Right atrium auricular region (tissue), 2 donors: ENCODE measurements at regions not wholly inside any gene's neighbourhood (a gene's known extent, or its start where the extent isn't known, plus 50 kb on each side); places are given as distances from the start of the nearest gene placed in this dataset.

ENCODE experiments used
- DNase-seq: peaks from one replicate; pipeline ENCODE4 v3.0.0-alpha.2; 2019; ENCODE audit warnings: low spot score
- H3K27ac ChIP-seq, 2 donors: fragments of 200-600 bp; sonication (generic); 1 replicate in 1 of 2; 2 replicates in 1 of 2; pipeline ENCODE4 v1.5.1; 2016 to 2019
- H3K27me3 ChIP-seq, 2 donors: fragments of 200-600 bp; sonication (generic); one replicate each; pipeline versions ENCODE4 v1.5.1 to v1.6.0; 2017 to 2019
- H3K36me3 ChIP-seq: fragments of 200-600 bp; sonication (generic); one replicate; pipeline ENCODE4 v1.5.1; 2016
- H3K4me1 ChIP-seq, 2 donors: fragments of 200-600 bp; sonication (generic); one replicate each; pipeline versions ENCODE4 v1.5.1 to v1.6.0; 2017 to 2019
- H3K4me3 ChIP-seq, 2 donors: fragments of 200-600 bp; sonication (generic); 1 replicate in 1 of 2; 2 replicates in 1 of 2; pipeline ENCODE4 v1.5.1; 2017 to 2019; ENCODE audit warnings: mild to moderate bottlenecking in 1 of 2, moderate library complexity in 1 of 2
- H3K9me3 ChIP-seq, 2 donors: fragments of 200-600 bp; sonication (generic); one replicate each; pipeline ENCODE4 v1.5.1; 2019
- TF ChIP-seq, protein P1 (sequence below), 2 donors: fragments of 200-600 bp; sonication (generic); IDR thresholded peaks; one replicate each; pipeline ENCODE4 v1.5.1; 2019; ENCODE audit warnings: antibody characterized with exemption in 2 of 2

- Histone ChIP-seq H3K9me3 (no peaks in the 10 kb centered on the region), H3K4me1 (no peaks in the 10 kb centered on the region), H3K4me3 (no peak overlapping the region), H3K36me3 (no peaks in the 10 kb centered on the region), H3K27ac (no peak overlapping the region), H3K27me3 (no peaks in the 10 kb centered on the region)
- TF ChIP-seq, protein P1, sequence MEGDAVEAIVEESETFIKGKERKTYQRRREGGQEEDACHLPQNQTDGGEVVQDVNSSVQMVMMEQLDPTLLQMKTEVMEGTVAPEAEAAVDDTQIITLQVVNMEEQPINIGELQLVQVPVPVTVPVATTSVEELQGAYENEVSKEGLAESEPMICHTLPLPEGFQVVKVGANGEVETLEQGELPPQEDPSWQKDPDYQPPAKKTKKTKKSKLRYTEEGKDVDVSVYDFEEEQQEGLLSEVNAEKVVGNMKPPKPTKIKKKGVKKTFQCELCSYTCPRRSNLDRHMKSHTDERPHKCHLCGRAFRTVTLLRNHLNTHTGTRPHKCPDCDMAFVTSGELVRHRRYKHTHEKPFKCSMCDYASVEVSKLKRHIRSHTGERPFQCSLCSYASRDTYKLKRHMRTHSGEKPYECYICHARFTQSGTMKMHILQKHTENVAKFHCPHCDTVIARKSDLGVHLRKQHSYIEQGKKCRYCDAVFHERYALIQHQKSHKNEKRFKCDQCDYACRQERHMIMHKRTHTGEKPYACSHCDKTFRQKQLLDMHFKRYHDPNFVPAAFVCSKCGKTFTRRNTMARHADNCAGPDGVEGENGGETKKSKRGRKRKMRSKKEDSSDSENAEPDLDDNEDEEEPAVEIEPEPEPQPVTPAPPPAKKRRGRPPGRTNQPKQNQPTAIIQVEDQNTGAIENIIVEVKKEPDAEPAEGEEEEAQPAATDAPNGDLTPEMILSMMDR (IDR thresholded peaks at IDR 0.05) = no peak
- no peak for DNase-seq
These were observed 236.1 kb downstream of the NXPE2 start for GRCh38 chr11:114914231-114915005.

GRCh38 chr11:114915871-114916805 is 237.8 kb downstream of the NXPE2 start:
- H3K27me3 ChIP-seq = no peaks in the 10 kb centered on the region
- H3K27ac ChIP-seq = no peak overlapping the region
- no peak overlapping the region for H3K4me3 ChIP-seq
- H3K4me1 ChIP-seq = no peaks in the 10 kb centered on the region
- H3K36me3 ChIP-seq = no peaks in the 10 kb centered on the region
- TF ChIP-seq, protein P1 (IDR thresholded peaks at IDR 0.05) = no peak
- H3K9me3 ChIP-seq = no peaks in the 10 kb centered on the region
- no peak for DNase-seq

DNA sequence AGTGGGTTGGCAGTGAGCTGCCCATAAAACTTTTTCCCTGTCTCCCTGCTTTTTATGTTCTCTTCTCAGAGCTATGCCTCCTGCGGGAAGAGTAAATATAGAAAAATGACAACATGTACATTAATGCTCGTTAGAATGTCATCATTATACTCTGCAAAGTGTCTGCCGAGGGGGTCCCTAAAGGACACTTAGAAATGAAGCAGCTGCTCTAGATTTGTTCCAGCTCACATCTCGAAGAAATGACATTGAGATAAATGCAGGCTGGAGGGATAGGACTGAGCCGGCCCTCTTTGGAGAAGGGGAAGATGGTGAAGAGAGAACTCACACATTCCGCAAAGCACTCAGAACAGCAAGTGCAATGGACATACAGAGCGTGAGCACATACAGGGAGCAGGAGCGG is 240.0 kb downstream of the NXPE2 start:
- H3K36me3 ChIP-seq = no peaks in the 10 kb centered on the region
- H3K27me3 ChIP-seq = no peaks in the 10 kb centered on the region
- no peak overlapping the region for H3K4me3 ChIP-seq
- H3K27ac ChIP-seq = no peak overlapping the region
- H3K9me3 ChIP-seq = no peaks in the 10 kb centered on the region
- no peaks in the 10 kb centered on the region for H3K4me1 ChIP-seq
- TF ChIP-seq, protein P1 (IDR thresholded peaks at IDR 0.05) = no peak
- DNase-seq = no peak

DNA sequence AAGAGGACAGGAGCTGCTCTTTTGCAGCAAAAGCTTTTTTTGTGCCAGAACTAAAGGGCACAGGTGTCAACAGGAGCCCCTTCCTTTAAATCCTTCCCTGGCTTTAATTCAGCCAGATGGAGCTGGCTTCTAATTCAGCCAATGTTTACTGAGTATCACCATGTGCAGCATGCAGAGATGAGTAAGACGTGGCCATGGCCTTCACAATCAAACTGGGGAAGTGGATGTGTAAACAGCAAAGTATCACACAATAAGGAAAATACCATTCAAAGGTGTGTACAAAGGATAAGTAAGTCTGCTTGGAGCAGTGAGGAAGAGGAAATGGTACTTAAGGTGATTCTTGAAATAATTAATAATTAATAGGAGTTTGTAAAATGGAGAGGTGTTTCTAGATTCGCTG is 243.4 kb downstream of the NXPE2 start:
- H3K9me3 ChIP-seq = no peaks in the 10 kb centered on the region
- DNase-seq = no peak
- TF ChIP-seq, protein P1 (IDR thresholded peaks at IDR 0.05) = no peak

GRCh38 chr11:114924042-114924441 is 245.7 kb downstream of the NXPE2 start:
- H3K27me3 ChIP-seq = no peaks in the 10 kb centered on the region
- no peaks in the 10 kb centered on the region for H3K9me3 ChIP-seq
- H3K4me3 ChIP-seq = no peak overlapping the region
- no peak overlapping the region for H3K27ac ChIP-seq
- no peaks in the 10 kb centered on the region for H3K4me1 ChIP-seq
- TF ChIP-seq, protein P1 (IDR thresholded peaks at IDR 0.05) = no peak
- DNase-seq = no peak
- no peaks in the 10 kb centered on the region for H3K36me3 ChIP-seq

More for the DNA sequence above, 243.4 kb downstream of the NXPE2 start:
- H3K4me1 ChIP-seq = no peaks in the 10 kb centered on the region
- no peaks in the 10 kb centered on the region for H3K27me3 ChIP-seq
- H3K36me3 ChIP-seq = no peaks in the 10 kb centered on the region
- H3K4me3 ChIP-seq = no peak overlapping the region
- H3K27ac ChIP-seq = no peak overlapping the region
